MM.1S (cell line): ENCODE measurements at regions not wholly inside any gene's neighbourhood (a gene's known extent, or its start where the extent isn't known, plus 50 kb on each side); places are given as distances from the start of the nearest gene placed in this dataset.
"Not testable (repeated sequence)": the region's sequence is repeated elsewhere in the genome, so short reads cannot be mapped to it uniquely, and the experiment has no call there.

Experiments used
- DNase-seq: peaks from one replicate; pipeline ENCODE4 v3.0.0-alpha.2; 2015
- H2AFZ ChIP-seq: fragments of 300-600 bp; sonication (generic); 2 replicates; pipeline ENCODE4 v1.6.0; 2016; ENCODE audit warnings: antibody characterized with exemption, low read length
- H3F3A ChIP-seq: fragments of 300-600 bp; sonication (generic); 2 replicates; pipeline ENCODE4 v1.6.1; 2016; ENCODE audit warnings: mild to moderate bottlenecking, antibody characterized with exemption, low read length, moderate library complexity, mixed read lengths; ENCODE audit not compliant: insufficient read depth
- H3K27ac ChIP-seq: fragments of 300-600 bp; sonication (generic); 2 replicates; pipeline ENCODE4 v1.5.1; 2016; ENCODE audit warnings: mild to moderate bottlenecking, low read length
- H3K27me3 ChIP-seq: fragments of 300-600 bp; sonication (generic); replicated peaks from 2 replicates; pipeline ENCODE4 v1.6.0; 2016; ENCODE audit warnings: low read length; ENCODE audit not compliant: insufficient read depth
- H3K36me3 ChIP-seq: fragments of 300-600 bp; sonication (generic); replicated peaks from 2 replicates; pipeline ENCODE4 v1.6.1; 2016; ENCODE audit warnings: mild to moderate bottlenecking, low read length, mixed read lengths; ENCODE audit not compliant: insufficient read depth
- H3K4me1 ChIP-seq: fragments of 300-600 bp; sonication (generic); 2 replicates; pipeline ENCODE4 v1.6.1; 2016; ENCODE audit warnings: low read length, mixed read lengths
- H3K4me2 ChIP-seq: fragments of 300-600 bp; sonication (generic); 2 replicates; pipeline ENCODE4 v1.6.0; 2016; ENCODE audit warnings: low read depth, low read length
- H3K4me3 ChIP-seq: fragments of 300-600 bp; sonication (generic); 2 replicates; pipeline ENCODE4 v1.5.1; 2016; ENCODE audit warnings: low read length, mixed read lengths
- H3K79me2 ChIP-seq: fragments of 300-600 bp; sonication (generic); 2 replicates; pipeline ENCODE4 v1.6.1; 2016; ENCODE audit warnings: mixed run types, low read length, mixed read lengths
- H3K9ac ChIP-seq: fragments of 300-600 bp; sonication (generic); 2 replicates; pipeline ENCODE4 v1.6.1; 2016; ENCODE audit warnings: low read length, mixed read lengths
- H3K9me2 ChIP-seq: fragments of 300-600 bp; sonication (generic); replicated peaks from 2 replicates; pipeline ENCODE4 v1.6.1; 2016; ENCODE audit warnings: mild to moderate bottlenecking, low read length, mixed read lengths; ENCODE audit not compliant: insufficient read depth
- H3K9me3 ChIP-seq: fragments of 300-600 bp; sonication (generic); replicated peaks from 2 replicates; pipeline ENCODE4 v1.6.1; 2016; ENCODE audit warnings: mild to moderate bottlenecking, low read length, mixed read lengths; ENCODE audit not compliant: insufficient read depth
- H4K20me1 ChIP-seq: fragments of 300-600 bp; sonication (generic); 2 replicates; pipeline ENCODE4 v1.6.1; 2016; ENCODE audit warnings: mild to moderate bottlenecking, low read length, moderate library complexity, mixed read lengths; ENCODE audit not compliant: insufficient read depth
- EZH2 ChIP-seq: fragments of 300-600 bp; sonication (generic); optimal IDR thresholded peaks from 2 replicates; pipeline ENCODE3; 2017; ENCODE audit warnings: low read depth, mild to moderate bottlenecking, antibody characterized with exemption, low read length, mixed read lengths
- EZH2phosphoT487 ChIP-seq: fragments of 300-600 bp; sonication (generic); IDR thresholded peaks from 2 replicates; pipeline ENCODE4 v1.6.1; 2018; ENCODE audit warnings: antibody characterized with exemption, low read length
- TF ChIP-seq, protein P1 (sequence below): fragments of 300-600 bp; sonication (generic); IDR thresholded peaks from 2 replicates; pipeline ENCODE4 v1.5.1; 2016; ENCODE audit warnings: antibody characterized with exemption, low read length, mixed read lengths

DNA sequence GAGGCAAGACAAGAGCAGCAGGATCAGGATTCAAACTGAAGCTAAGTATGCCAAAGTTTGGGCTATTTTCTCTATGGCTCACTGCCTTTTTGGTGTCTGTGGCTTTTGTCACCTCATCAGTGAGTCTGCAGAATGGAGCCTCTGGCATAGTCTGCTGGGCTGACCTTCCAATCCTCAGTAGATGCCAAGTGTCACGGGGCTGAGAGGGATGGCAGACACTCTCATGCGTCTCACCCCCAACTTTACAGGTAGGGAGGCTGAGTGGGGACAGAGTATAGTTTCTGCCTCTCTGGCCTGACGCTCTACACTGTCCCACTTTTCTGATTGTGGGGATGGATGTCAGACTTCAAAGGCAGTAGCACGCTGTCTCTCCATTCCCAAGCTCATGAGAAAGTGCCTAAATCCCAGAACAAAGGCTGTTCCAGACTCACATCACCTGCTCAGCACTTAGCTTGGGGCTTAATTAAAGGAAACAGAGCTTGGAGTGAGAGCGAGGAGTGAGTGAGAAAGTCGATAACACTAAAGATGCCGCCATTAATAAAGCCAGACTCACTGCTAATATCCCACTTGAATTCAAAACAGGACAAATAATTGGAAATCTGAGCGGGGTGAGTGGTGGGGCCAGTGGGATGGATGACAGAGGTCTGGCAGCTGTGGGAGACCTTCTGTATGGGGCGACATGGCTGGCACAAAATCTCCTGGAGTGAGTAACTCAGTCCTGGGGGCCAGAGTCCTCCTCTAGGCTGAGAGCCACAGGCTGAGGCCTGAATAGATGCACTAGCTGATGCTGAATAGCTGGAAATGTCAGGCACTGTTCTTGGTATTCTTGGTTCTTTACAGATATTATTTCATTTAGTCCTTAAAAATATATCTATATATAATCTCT lies 78.4 kb upstream of the MRPS22 start:
- no peak overlapping the region for H3K4me3 ChIP-seq
- DNase-seq = no peak
- no peak overlapping the region for H2AFZ ChIP-seq

DNA sequence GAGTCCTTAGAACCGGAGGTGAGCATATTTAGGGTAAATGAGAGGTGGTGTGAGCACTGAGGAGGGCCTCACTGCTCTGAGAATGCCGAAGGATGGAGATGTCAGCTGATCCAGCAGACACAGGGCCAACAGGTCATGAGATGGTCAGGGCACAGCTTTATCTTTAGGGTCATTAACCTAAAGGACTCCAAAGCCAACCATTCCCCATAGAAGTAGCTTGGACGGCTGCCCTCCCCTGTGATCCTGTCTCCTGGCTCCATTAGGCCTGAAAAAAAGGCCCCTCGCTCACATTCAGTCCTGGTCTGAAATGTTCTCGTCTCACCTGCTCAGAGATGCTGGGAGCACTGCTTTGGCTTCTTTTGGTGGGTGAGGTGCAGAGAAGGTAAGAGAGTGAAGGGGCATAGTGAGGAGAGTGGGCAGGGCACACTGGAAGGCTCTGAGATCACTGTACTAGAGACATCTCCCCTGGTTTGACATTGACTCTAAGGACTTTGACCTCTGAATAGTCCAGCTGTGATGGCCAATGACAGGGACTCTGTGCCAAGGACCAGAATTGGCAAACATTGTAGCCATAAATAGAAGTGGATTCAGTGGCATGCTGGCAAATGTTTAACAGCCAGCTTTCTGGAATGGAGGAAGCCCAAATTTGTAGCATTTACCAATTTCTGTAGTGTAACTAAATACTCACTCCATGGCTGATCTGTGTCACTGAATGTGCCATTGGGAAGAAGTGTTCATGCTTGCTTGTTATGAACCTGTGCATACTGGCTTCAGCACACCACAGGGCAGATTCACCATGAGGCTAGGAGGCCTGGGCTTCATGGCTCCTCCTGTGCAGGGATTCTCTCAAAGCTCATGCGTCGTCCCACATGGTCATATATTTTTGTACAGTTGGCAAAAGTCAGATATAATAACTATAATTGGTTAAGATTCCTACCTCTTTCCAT lies 76.2 kb upstream of the MRPS22 start:
- Histone ChIP-seq H3K27ac (no peak overlapping the region), H4K20me1 (no peaks in the 10 kb centered on the region), H3F3A (no peaks in the 10 kb centered on the region), H3K4me3 (no peak overlapping the region), H3K4me1 (no peaks in the 10 kb centered on the region), H3K79me2 (no peaks in the 10 kb centered on the region), H3K27me3 (no peaks in the 10 kb centered on the region), H3K4me2 (no peak overlapping the region), H3K9ac (no peak overlapping the region), H3K9me3 (no peaks in the 10 kb centered on the region), H3K36me3 (no peaks in the 10 kb centered on the region), H3K9me2 (no peaks in the 10 kb centered on the region), H2AFZ (no peak overlapping the region)
- TF ChIP-seq EZH2 (no peak), EZH2phosphoT487 (no peak)
- TF ChIP-seq, protein P1, sequence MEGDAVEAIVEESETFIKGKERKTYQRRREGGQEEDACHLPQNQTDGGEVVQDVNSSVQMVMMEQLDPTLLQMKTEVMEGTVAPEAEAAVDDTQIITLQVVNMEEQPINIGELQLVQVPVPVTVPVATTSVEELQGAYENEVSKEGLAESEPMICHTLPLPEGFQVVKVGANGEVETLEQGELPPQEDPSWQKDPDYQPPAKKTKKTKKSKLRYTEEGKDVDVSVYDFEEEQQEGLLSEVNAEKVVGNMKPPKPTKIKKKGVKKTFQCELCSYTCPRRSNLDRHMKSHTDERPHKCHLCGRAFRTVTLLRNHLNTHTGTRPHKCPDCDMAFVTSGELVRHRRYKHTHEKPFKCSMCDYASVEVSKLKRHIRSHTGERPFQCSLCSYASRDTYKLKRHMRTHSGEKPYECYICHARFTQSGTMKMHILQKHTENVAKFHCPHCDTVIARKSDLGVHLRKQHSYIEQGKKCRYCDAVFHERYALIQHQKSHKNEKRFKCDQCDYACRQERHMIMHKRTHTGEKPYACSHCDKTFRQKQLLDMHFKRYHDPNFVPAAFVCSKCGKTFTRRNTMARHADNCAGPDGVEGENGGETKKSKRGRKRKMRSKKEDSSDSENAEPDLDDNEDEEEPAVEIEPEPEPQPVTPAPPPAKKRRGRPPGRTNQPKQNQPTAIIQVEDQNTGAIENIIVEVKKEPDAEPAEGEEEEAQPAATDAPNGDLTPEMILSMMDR = no peak
- DNase-seq = no peak

More for the DNA sequence above, 78.4 kb upstream of the MRPS22 start:
- Histone ChIP-seq H3K9me3 (no peaks in the 10 kb centered on the region), H3K4me2 (no peak overlapping the region), H3K9me2 (no peaks in the 10 kb centered on the region), H3K79me2 (no peaks in the 10 kb centered on the region), H3K27ac (no peak overlapping the region), H3F3A (no peaks in the 10 kb centered on the region), H3K4me1 (no peaks in the 10 kb centered on the region), H4K20me1 (no peaks in the 10 kb centered on the region), H3K27me3 (no peaks in the 10 kb centered on the region), H3K9ac (no peak overlapping the region), H3K36me3 (no peaks in the 10 kb centered on the region)
- no peak for TF ChIP-seq EZH2
- TF ChIP-seq EZH2phosphoT487 = no peak
- TF ChIP-seq, protein P1 = no peak

DNA sequence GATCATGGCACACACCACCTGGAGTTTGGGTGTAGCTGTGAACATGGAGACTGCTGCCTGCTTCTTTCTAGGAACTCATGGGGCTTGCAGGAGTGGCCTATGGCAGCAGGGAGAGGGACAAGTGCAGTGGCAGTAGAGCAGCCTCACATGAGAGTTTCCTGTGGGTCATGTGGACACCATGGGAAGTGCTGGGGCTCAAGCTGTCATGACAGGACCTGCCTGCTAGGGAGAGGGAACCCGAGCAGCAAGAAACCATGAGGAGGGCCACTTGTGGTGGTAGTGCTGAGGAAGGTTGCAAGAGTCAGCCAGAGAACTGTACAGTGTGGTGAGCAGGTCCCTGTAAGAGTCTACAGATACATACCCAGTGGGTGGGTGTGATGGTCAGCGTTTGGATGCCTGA lies 73.8 kb upstream of the MRPS22 start:
- H3K9ac ChIP-seq = no peak overlapping the region
- H3K27me3 ChIP-seq = no peaks in the 10 kb centered on the region
- DNase-seq = no peak
- TF ChIP-seq, protein P1 = no peak
- no peak for TF ChIP-seq EZH2
- TF ChIP-seq EZH2phosphoT487 = no peak
- no peaks in the 10 kb centered on the region for H4K20me1 ChIP-seq
- H3K9me2 ChIP-seq = no peaks in the 10 kb centered on the region
- no peaks in the 10 kb centered on the region for H3K9me3 ChIP-seq
- no peak overlapping the region for H2AFZ ChIP-seq
- H3K27ac ChIP-seq = no peak overlapping the region
- H3K4me1 ChIP-seq = no peaks in the 10 kb centered on the region
- H3K36me3 ChIP-seq = no peaks in the 10 kb centered on the region
- H3F3A ChIP-seq = no peaks in the 10 kb centered on the region
- no peak overlapping the region for H3K4me2 ChIP-seq
- no peak overlapping the region for H3K4me3 ChIP-seq
- H3K79me2 ChIP-seq = no peaks in the 10 kb centered on the region

DNA sequence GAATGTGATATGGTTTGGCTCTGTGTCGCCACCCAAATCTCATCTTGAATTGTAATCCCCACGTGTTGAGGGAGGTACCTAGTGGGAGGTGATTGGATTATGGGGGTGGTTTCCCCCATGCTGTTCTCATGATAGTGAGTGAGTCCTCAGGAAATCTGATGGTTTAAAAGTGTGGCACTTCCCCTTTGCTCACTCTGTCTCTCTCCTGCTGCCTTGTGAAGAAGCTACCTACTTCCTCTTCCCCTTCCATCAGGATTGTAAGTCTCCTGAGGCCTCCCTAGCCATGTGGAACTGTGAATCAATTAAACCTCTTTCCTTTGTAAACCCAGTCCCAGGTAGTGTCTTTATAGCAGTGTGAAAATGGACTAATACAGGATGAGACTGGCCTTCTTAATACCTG lies 73.2 kb upstream of the MRPS22 start:
- not testable (repeated sequence) for H3K27me3 ChIP-seq, H3K36me3 ChIP-seq, H3F3A ChIP-seq, H3K9ac ChIP-seq, H3K79me2 ChIP-seq, H3K9me2 ChIP-seq, H3K9me3 ChIP-seq, H4K20me1 ChIP-seq, H3K4me2 ChIP-seq, H3K4me1 ChIP-seq, H2AFZ ChIP-seq, H3K27ac ChIP-seq, DNase-seq, H3K4me3 ChIP-seq
